Naive thymus-derived CD4-positive, alpha-beta T cell (primary cell): ENCODE measurements at regions not wholly inside any gene's neighbourhood (a gene's known extent, or its start where the extent isn't known, plus 50 kb on each side); places are given as distances from the start of the nearest gene placed in this dataset.

Experiments
- ATAC-seq: fragments of 150-1000 bp; cut with Tn5 transposase; 2 replicates; pipeline ENCODE4 v1.10.0; 2021; ENCODE audit warnings: mild to moderate bottlenecking, moderate library complexity
- CTCF ChIA-PET: fragments of 350-600 bp; sonication (Branson Sonifier 250); formaldehyde crosslinking; loops from one replicate; lab custom pipeline; 2021; ENCODE audit warnings: antibody characterized with exemption; lab: Charles Lee
- POLR2A ChIA-PET: fragments of 350-600 bp; sonication (Branson Sonifier 250); formaldehyde crosslinking; loops from one replicate; lab custom pipeline; 2021; ENCODE audit warnings: antibody characterized with exemption, inconsistent platforms; lab: Charles Lee
- DNase-seq, 9 donors: peaks; one replicate each; pipeline versions ENCODE4 v3.0.0 to v3.0.0-alpha.2; 2020 to 2022; ENCODE audit warnings: mixed read lengths in 1 of 9
- H3K27ac ChIP-seq: one replicate; pipeline ENCODE4 v1.7.0; 2013; ENCODE audit warnings: mild to moderate bottlenecking, low read depth, low read length, moderate library complexity
- H3K27me3 ChIP-seq, 2 donors: one replicate each; pipeline ENCODE4 v1.7.0; 2013; ENCODE audit warnings: low read length in 2 of 2, mild to moderate bottlenecking in 2 of 2, moderate library complexity in 2 of 2; ENCODE audit not compliant: control insufficient read depth in 2 of 2, insufficient read depth in 2 of 2
- H3K36me3 ChIP-seq, 3 experiments: 1 replicate in 2 of 3; 2 replicates in 1 of 3; pipeline ENCODE4 v1.7.0; 2013; ENCODE audit warnings: low read length in 3 of 3, mild to moderate bottlenecking in 3 of 3, moderate library complexity in 1 of 3; ENCODE audit not compliant: insufficient read depth in 3 of 3, control insufficient read depth in 2 of 3
- H3K4me1 ChIP-seq, 2 donors: one replicate each; pipeline ENCODE4 v1.7.0; 2013; ENCODE audit warnings: low read length in 2 of 2, mild to moderate bottlenecking in 2 of 2, moderate library complexity in 1 of 2; ENCODE audit not compliant: control insufficient read depth in 2 of 2, insufficient read depth in 2 of 2
- H3K4me3 ChIP-seq: 2 replicates; pipeline ENCODE4 v1.7.0; 2013; ENCODE audit warnings: mild to moderate bottlenecking, low read length
- H3K9me3 ChIP-seq, 3 experiments: 1 replicate in 2 of 3; 2 replicates in 1 of 3; pipeline ENCODE4 v1.7.0; 2013; ENCODE audit warnings: low read length in 3 of 3; ENCODE audit not compliant: control insufficient read depth in 2 of 3
- H3K27ac Mint-ChIP-seq, 9 donors: one replicate each; pipeline ENCODE4 v1.8.0; 2020 to 2022; ENCODE audit warnings: mixed read lengths in 9 of 9, mild to moderate bottlenecking in 8 of 9, moderate library complexity in 5 of 9, inconsistent platforms in 2 of 9
- H3K27me3 Mint-ChIP-seq, 5 donors: one replicate each; pipeline ENCODE4 v1.8.0; 2021 to 2022; ENCODE audit warnings: mixed read lengths in 5 of 5, mild to moderate bottlenecking in 1 of 5
- H3K36me3 Mint-ChIP-seq, 5 donors: one replicate each; pipeline ENCODE4 v1.8.0; 2020 to 2022; ENCODE audit warnings: mixed read lengths in 5 of 5, mild to moderate bottlenecking in 3 of 5, inconsistent platforms in 1 of 5
- H3K4me1 Mint-ChIP-seq, 7 donors: one replicate each; pipeline ENCODE4 v1.8.0; 2020 to 2022; ENCODE audit warnings: mixed read lengths in 7 of 7, mild to moderate bottlenecking in 3 of 7, inconsistent platforms in 1 of 7
- H3K4me3 Mint-ChIP-seq, 10 donors: one replicate each; pipeline ENCODE4 v1.8.0; 2020 to 2022; ENCODE audit warnings: mild to moderate bottlenecking in 10 of 10, mixed read lengths in 10 of 10, moderate library complexity in 6 of 10, inconsistent platforms in 2 of 10
- H3K9me3 Mint-ChIP-seq, 11 donors: one replicate each; pipeline ENCODE4 v1.8.0; 2020 to 2022; ENCODE audit warnings: mixed read lengths in 11 of 11, mild to moderate bottlenecking in 4 of 11, inconsistent platforms in 1 of 11, moderate library complexity in 1 of 11
- intact Hi-C, 2 donors: fragments of 100-400 bp; cut with micrococcal nuclease; formaldehyde crosslinking; loops; one replicate each; pipeline ENCODE4 v1.15.1; 2023

DNA sequence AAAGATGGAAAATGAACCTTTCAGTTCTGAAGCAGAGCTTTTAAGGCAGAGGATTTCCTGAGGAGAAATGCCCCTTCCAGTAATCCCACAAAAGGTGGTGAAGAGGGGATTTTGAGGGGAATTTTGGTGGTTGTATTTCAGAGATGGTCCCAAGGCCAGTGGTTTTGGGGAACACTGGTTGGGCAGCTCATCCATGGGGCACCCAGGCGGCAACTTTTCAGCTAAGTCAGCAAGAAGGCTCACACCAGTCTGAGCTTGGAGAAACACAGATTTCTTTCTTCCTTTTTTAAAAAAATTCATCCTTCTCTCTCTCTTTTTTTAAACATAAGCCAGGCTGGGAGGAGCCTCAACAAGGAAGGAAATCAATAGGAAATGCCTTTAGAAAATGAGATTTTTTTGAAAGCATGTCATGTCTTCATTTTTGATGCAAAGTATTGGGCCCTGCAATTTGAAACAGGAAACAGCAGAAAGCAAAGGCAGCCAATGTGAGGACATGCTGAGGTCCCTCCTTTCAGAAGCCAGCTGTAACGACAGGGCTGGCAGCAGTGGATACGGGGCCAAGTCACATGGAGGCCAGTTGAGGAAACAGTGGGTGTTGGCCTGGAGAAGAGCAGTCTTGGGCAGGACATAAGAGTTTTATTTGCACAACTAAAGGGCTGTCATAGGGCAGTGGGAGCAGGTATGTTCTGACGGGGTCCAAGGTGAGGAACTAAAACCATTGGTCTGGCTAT lies 155.3 kb upstream of the KLF4 start:
- no peak overlapping the region for H3K4me3 ChIP-seq
- peak; percentile 70 for ATAC-seq
- no peaks in the 10 kb centered on the region for H3K27me3 ChIP-seq
- Mint-ChIP-seq H3K4me3 (no peak overlapping the region), H3K36me3 (no peaks in the 10 kb centered on the region), H3K9me3 (peaks cover 0 to 12% (median 3%) of the 10 kb centered on the region in 11 donors), H3K27me3 (peaks cover 6 to 26% (median 20%) of the 10 kb centered on the region in 5 donors), H3K27ac (no peak overlapping the region), H3K4me1 (peaks cover 0 to 4% (median 0%) of the 10 kb centered on the region in 7 donors)
- intact Hi-C loops, result no loop called here
- DNase-seq, result no peak
- no peak overlapping the region for H3K27ac ChIP-seq
- H3K36me3 ChIP-seq, result no peaks in the 10 kb centered on the region
- no peaks in the 10 kb centered on the region for H3K4me1 ChIP-seq
- ChIA-PET CTCF (no interaction called here), POLR2A (no interaction called here)
- H3K9me3 ChIP-seq, result no peaks in the 10 kb centered on the region

DNA sequence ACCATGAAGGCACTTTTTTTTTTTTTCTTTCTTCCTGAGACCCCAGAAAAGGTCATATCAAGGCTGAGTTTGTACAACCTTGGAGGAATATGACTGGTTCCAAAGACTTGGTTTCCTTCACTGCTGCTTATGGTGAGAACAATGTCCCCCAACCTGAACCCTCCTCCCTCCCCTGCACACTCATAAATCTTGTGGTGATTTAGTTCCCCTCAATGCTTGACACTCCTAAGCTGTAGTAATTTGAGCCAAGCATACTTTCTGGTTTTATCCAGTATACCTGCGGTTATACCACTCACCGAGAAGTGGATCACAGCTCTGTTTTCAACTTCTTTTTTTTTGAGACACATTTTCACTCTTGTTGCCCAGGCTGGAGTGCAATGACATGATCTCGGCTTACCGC lies 149.9 kb upstream of the KLF4 start:
- Mint-ChIP-seq H3K27me3 (peaks cover 42 to 57% (median 51%) of the 10 kb centered on the region in 5 donors), H3K9me3 (peaks cover 0 to 15% (median 3%) of the 10 kb centered on the region in 11 donors), H3K27ac (no peak overlapping the region), H3K4me3 (no peak overlapping the region), H3K36me3 (no peaks in the 10 kb centered on the region), H3K4me1 (peaks cover 5 to 25% (median 9%) of the 10 kb centered on the region in 7 donors)
- POLR2A ChIA-PET, result no interaction called here
- Histone ChIP-seq H3K4me3 (no peak overlapping the region), H3K36me3 (no peaks in the 10 kb centered on the region), H3K27me3 (no peaks in the 10 kb centered on the region), H3K4me1 (no peaks in the 10 kb centered on the region), H3K9me3 (no peaks in the 10 kb centered on the region), H3K27ac (no peak overlapping the region)
- CTCF ChIA-PET, result no interaction called here
- DNase-seq (no peak), ATAC-seq (no peak)
- intact Hi-C loops, result no loop called here

DNA sequence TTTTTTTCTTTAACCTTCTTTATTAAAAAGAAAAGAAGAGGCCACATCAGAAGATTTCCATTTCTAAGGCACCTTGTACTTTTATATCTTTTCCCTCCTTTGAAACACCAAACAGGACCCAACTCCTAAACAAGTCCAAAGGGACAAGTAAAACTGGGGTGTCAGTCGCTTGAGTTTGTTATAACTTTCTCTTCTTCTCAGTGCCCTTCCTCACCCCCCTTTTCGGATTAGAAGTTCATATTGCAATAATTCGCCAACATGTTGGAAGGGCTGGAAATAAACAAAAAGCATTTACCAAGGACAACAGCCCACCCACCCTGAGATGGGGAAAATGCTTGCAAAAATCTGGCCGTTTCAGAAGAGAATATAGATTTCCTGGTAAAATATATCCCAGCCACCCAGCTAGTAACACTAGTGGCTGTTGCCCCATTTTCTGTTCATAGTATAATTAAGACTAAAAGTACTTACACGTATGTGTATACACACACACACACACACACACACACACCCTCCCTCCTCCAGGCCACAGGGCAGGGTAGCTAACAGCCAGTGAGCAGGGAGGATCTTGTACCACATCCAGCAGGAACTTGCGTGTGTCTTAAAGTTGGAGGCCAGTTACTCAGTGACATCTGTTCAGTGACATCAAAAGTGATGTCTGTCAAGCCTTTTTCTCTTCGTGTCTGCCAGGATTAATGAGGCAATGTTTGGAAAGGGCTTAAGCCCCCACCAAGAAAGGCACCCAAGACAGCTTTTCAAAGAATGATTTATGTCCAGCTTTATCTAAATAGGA lies 149.1 kb upstream of the KLF4 start:
- no peaks in the 10 kb centered on the region for H3K27me3 ChIP-seq
- ATAC-seq (peak; percentile 61), DNase-seq (no peak)
- no peaks in the 10 kb centered on the region for H3K9me3 ChIP-seq
- no peaks in the 10 kb centered on the region for H3K36me3 Mint-ChIP-seq
- H3K4me3 ChIP-seq, result no peak overlapping the region
- ChIA-PET CTCF (no interaction called here), POLR2A (no interaction called here)
- peaks cover 0 to 15% (median 3%) of the 10 kb centered on the region in 11 donors for H3K9me3 Mint-ChIP-seq
- intact Hi-C loops, result no loop called here
- no peaks in the 10 kb centered on the region for H3K4me1 ChIP-seq
- peaks cover 42 to 57% (median 51%) of the 10 kb centered on the region in 5 donors for H3K27me3 Mint-ChIP-seq
- peak overlapping the region in 5 of 10 donors; percentile 17 to 79 (median 44) for H3K4me3 Mint-ChIP-seq
- H3K36me3 ChIP-seq, result no peaks in the 10 kb centered on the region
- no peak overlapping the region for H3K27ac Mint-ChIP-seq
- H3K4me1 Mint-ChIP-seq, result peaks cover 5 to 25% (median 9%) of the 10 kb centered on the region in 7 donors
- H3K27ac ChIP-seq, result no peak overlapping the region

DNA sequence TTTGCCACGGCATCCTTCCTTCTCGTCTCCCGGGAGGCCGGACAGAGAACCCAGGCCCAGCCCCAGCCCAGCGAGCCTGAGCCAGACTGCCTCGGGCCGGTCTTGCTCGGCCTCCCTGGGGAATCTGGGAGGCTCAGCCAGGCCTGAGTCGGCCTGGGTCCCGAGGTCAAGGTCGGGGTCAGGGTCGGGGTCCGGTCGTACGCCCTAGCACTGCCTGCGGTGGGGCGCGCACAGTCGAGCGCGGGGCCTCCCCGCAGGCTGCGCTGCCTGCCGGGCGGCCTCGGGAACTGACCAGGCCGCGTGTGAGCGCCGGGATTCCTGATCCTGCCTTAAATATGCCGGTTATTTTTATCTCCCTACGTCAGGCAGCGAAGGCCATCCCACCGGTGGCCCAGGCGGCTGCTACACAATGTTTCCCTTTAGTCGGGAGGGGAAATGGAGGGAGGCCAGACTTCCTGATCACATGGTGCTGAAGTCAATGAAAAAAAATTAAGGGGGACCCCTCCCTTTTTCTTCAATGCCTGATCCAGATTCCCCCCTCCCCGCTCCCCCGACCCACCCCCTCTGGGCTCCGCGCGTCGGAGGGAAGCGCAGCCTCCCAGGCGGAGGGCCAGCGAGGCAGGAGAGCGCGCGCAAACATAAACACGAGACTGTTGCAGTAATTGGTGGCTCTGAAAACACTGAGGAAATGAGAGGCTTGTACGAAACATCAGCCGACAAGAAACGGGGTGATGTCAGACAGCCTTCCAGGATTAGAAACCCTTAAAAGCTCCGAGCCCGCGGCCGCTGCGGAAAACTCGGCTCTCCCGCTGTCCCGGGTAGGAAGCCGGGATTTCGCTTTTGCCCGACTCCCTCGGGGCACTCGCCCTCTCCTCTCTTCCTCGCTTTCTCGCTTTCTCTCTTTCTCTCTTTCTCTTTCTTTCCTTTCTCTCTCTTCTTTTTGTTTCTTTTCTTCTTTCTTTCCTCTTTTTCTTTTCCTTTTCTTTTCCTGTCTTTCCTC lies 148.2 kb upstream of the KLF4 start:
- peaks cover 42 to 58% (median 49%) of the 10 kb centered on the region in 5 donors for H3K27me3 Mint-ChIP-seq
- no peaks in the 10 kb centered on the region for H3K36me3 Mint-ChIP-seq
- CTCF ChIA-PET, result no interaction called here

DNA sequence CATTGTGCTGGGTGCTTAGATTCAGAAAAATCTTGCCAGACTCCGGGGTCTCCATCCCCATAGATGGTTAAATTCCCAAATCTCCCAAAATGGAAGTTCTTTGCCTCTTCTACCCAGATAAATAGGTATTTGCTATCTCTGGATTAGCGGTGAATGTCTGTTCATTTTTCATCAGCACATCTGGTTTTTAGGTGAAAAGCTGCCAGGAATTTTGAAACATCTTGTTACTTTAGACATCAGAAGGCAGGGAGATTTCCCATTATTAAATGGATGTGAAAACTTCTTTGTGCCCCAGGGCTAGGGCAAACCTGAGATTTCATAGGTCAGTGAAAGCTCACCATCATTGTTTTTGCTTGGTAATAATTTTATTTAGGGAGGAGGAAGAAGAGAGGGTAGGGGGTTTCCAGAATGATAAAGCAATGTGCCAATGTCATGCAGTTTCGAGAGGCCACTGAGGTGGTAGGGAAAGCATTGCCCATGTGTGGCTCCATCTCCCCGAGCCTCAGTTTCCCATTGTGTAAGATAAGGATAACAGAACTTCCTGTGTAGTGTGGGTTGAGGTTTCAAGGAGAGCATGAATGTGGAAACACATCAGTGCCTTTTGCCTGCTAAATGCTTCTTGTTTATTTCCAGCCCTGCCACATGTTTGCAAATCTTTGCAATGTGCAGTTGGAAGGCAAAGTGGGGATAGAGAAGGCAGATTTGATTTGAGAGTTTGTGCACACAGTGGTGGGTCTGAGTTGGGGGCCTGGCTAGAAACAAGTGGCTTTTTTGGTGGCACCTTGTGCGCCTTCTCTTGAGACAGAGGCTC lies 147.2 kb upstream of the KLF4 start:
- intact Hi-C loops, result no loop called here
- ATAC-seq (no peak), DNase-seq (no peak)
- no peak overlapping the region for H3K27ac ChIP-seq
- no peaks in the 10 kb centered on the region for H3K36me3 ChIP-seq
- Mint-ChIP-seq H3K27me3 (peaks cover 42 to 55% (median 51%) of the 10 kb centered on the region in 5 donors), H3K36me3 (no peaks in the 10 kb centered on the region), H3K27ac (no peak overlapping the region), H3K9me3 (peaks cover 0 to 17% (median 2%) of the 10 kb centered on the region in 11 donors), H3K4me1 (peaks cover 5 to 25% (median 9%) of the 10 kb centered on the region in 7 donors), H3K4me3 (peak overlapping the region in 3 of 10 donors; percentile 18 to 50 (median 32))
- no peak overlapping the region for H3K4me3 ChIP-seq
- no peaks in the 10 kb centered on the region for H3K4me1 ChIP-seq
- ChIA-PET CTCF (no interaction called here), POLR2A (no interaction called here)
- H3K9me3 ChIP-seq, result no peaks in the 10 kb centered on the region
- no peaks in the 10 kb centered on the region for H3K27me3 ChIP-seq

More for the DNA sequence above, 148.2 kb upstream of the KLF4 start:
- peak in 1 of 9 donors; percentile 7 for DNase-seq
- peak overlapping the region in 5 of 10 donors; percentile 17 to 79 (median 44) for H3K4me3 Mint-ChIP-seq
- Histone ChIP-seq H3K36me3 (no peaks in the 10 kb centered on the region), H3K27me3 (no peaks in the 10 kb centered on the region), H3K4me3 (no peak overlapping the region), H3K4me1 (no peaks in the 10 kb centered on the region), H3K27ac (no peak overlapping the region), H3K9me3 (no peaks in the 10 kb centered on the region)
- peak; percentile 76 for ATAC-seq
- peaks cover 5 to 25% (median 9%) of the 10 kb centered on the region in 7 donors for H3K4me1 Mint-ChIP-seq
- peaks cover 0 to 16% (median 2%) of the 10 kb centered on the region in 11 donors for H3K9me3 Mint-ChIP-seq
- POLR2A ChIA-PET, result no interaction called here
- H3K27ac Mint-ChIP-seq, result no peak overlapping the region
- intact Hi-C loops, result no loop called here
